ENCODE measurements at regions not wholly inside any gene's neighbourhood (a gene's known extent, or its start where the extent isn't known, plus 50 kb on each side); places are given as distances from the start of the nearest gene placed in this dataset.
"Not testable (repeated sequence)": the region's sequence is repeated elsewhere in the genome, so short reads cannot be mapped to it uniquely, and the experiment has no call there.

GRCh38 chr1:229922249-229922648, 144.8 kb upstream of the GALNT2 start:
- no peak for TF ChIP-seq ZBTB33 (IDR thresholded peaks at IDR 0.05)
- no peak for TF ChIP-seq EGR1 (IDR thresholded peaks at IDR 0.05; ENCODE audit: low read depth in 2 of 2)
- TF ChIP-seq FOXA2 (IDR thresholded peaks at IDR 0.05) = no peak
- no peak for TF ChIP-seq SP1 (IDR thresholded peaks at IDR 0.05)
- TF ChIP-seq YY1 (IDR thresholded peaks at IDR 0.05) = no peak
- no peak for TF ChIP-seq HNF4G (IDR thresholded peaks at IDR 0.05)
- no peak overlapping the region for H3K4me3 ChIP-seq (ENCODE audit: low read depth in 1 of 3, low read length in 3 of 3)
- no peaks in the 10 kb centered on the region for H3K9me3 ChIP-seq (ENCODE audit: control insufficient read depth in 4 of 4, low read length in 3 of 4)
- H3K27me3 ChIP-seq (ENCODE audit: control insufficient read depth in 4 of 4, insufficient read depth in 4 of 4, low read length in 3 of 4) = no peaks in the 10 kb centered on the region
- no peak overlapping the region for H3K9ac ChIP-seq (ENCODE audit: low read depth in 1 of 2, low read length in 2 of 2)
- H3K27ac ChIP-seq (ENCODE audit: low read depth in 1 of 2, low read length in 2 of 2) = no peak overlapping the region
- WGBS = 93% methylated on average over 7 of the region's 7 CpGs
- no peak for DNase-seq (ENCODE audit: low spot score)
- H3K36me3 ChIP-seq (ENCODE audit: control insufficient read depth in 4 of 4, insufficient read depth in 3 of 4, low read depth in 1 of 4, low read length in 3 of 4) = no peaks in the 10 kb centered on the region
- H3K4me1 ChIP-seq (ENCODE audit: control insufficient read depth in 4 of 4, insufficient read depth in 4 of 4, low read length in 3 of 4) = no peaks in the 10 kb centered on the region

- Histone ChIP-seq H3K36me3 (ENCODE audit: control insufficient read depth in 4 of 4, insufficient read depth in 3 of 4, low read depth in 1 of 4, low read length in 3 of 4) (no peaks in the 10 kb centered on the region), H3K27me3 (ENCODE audit: control insufficient read depth in 4 of 4, insufficient read depth in 4 of 4, low read length in 3 of 4) (no peaks in the 10 kb centered on the region), H3K4me3 (ENCODE audit: low read depth in 1 of 3, low read length in 3 of 3) (no peak overlapping the region), H3K9ac (ENCODE audit: low read depth in 1 of 2, low read length in 2 of 2) (no peak overlapping the region), H3K9me3 (ENCODE audit: control insufficient read depth in 4 of 4, low read length in 3 of 4) (no peaks in the 10 kb centered on the region), H3K27ac (ENCODE audit: low read depth in 1 of 2, low read length in 2 of 2) (no peak overlapping the region), H3K4me1 (ENCODE audit: control insufficient read depth in 4 of 4, insufficient read depth in 4 of 4, low read length in 3 of 4) (no peaks in the 10 kb centered on the region)
- TF ChIP-seq RXRA (IDR thresholded peaks at IDR 0.05) = no peak
- no peak for TF ChIP-seq HNF4G (IDR thresholded peaks at IDR 0.05)
- no peak for TF ChIP-seq TAF1 (conservative IDR thresholded peaks at IDR 0.05)
- DNase-seq (ENCODE audit: low spot score) = no peak
- WGBS = 84% methylated on average over 10 of the region's 10 CpGs
Measured at GRCh38 chr1:229924639-229925038, 142.4 kb upstream of the GALNT2 start.

- WGBS = 79% methylated on average over 7 of the region's 7 CpGs
Measured at GRCh38 chr1:229928767-229929166, 138.3 kb upstream of the GALNT2 start.

GRCh38 chr1:229931751-229932150, 135.3 kb upstream of the GALNT2 start:
- WGBS = 95% methylated on average over 21 of the region's 21 CpGs
- H3K4me3 ChIP-seq (ENCODE audit: low read depth in 1 of 3, low read length in 3 of 3) = not testable (repeated sequence)

More at GRCh38 chr1:229928767-229929166, 138.3 kb upstream of the GALNT2 start:
- no peak overlapping the region for H3K27ac ChIP-seq (ENCODE audit: low read depth in 1 of 2, low read length in 2 of 2)
- H3K9me3 ChIP-seq (ENCODE audit: control insufficient read depth in 4 of 4, low read length in 3 of 4) = no peaks in the 10 kb centered on the region
- H3K4me1 ChIP-seq (ENCODE audit: control insufficient read depth in 4 of 4, insufficient read depth in 4 of 4, low read length in 3 of 4) = no peaks in the 10 kb centered on the region
- H3K4me3 ChIP-seq (ENCODE audit: low read depth in 1 of 3, low read length in 3 of 3) = no peak overlapping the region
- H3K27me3 ChIP-seq (ENCODE audit: control insufficient read depth in 4 of 4, insufficient read depth in 4 of 4, low read length in 3 of 4) = no peaks in the 10 kb centered on the region
- no peaks in the 10 kb centered on the region for H3K36me3 ChIP-seq (ENCODE audit: control insufficient read depth in 4 of 4, insufficient read depth in 3 of 4, low read depth in 1 of 4, low read length in 3 of 4)
- no peak overlapping the region for H3K9ac ChIP-seq (ENCODE audit: low read depth in 1 of 2, low read length in 2 of 2)
- no peak for DNase-seq (ENCODE audit: low spot score)
- no peak for TF ChIP-seq FOXA2 (IDR thresholded peaks at IDR 0.05)
- TF ChIP-seq RXRA (IDR thresholded peaks at IDR 0.05) = no peak
- TF ChIP-seq SP1 (IDR thresholded peaks at IDR 0.05) = no peak

GRCh38 chr1:229935157-229935556, 131.9 kb upstream of the GALNT2 start:
- H3K36me3 ChIP-seq (ENCODE audit: control insufficient read depth in 4 of 4, insufficient read depth in 3 of 4, low read depth in 1 of 4, low read length in 3 of 4); H3K4me3 ChIP-seq (ENCODE audit: low read depth in 1 of 3, low read length in 3 of 3); H3K9me3 ChIP-seq (ENCODE audit: control insufficient read depth in 4 of 4, low read length in 3 of 4); H3K27me3 ChIP-seq (ENCODE audit: control insufficient read depth in 4 of 4, insufficient read depth in 4 of 4, low read length in 3 of 4); H3K9ac ChIP-seq (ENCODE audit: low read depth in 1 of 2, low read length in 2 of 2); H3K27ac ChIP-seq (ENCODE audit: low read depth in 1 of 2, low read length in 2 of 2); DNase-seq (ENCODE audit: low spot score); H3K4me1 ChIP-seq (ENCODE audit: control insufficient read depth in 4 of 4, insufficient read depth in 4 of 4, low read length in 3 of 4): not testable (repeated sequence)
- WGBS = 71% methylated on average over 6 of the region's 6 CpGs

More at GRCh38 chr1:229931751-229932150, 135.3 kb upstream of the GALNT2 start:
- H3K27ac ChIP-seq (ENCODE audit: low read depth in 1 of 2, low read length in 2 of 2); H3K27me3 ChIP-seq (ENCODE audit: control insufficient read depth in 4 of 4, insufficient read depth in 4 of 4, low read length in 3 of 4); H3K36me3 ChIP-seq (ENCODE audit: control insufficient read depth in 4 of 4, insufficient read depth in 3 of 4, low read depth in 1 of 4, low read length in 3 of 4); H3K9ac ChIP-seq (ENCODE audit: low read depth in 1 of 2, low read length in 2 of 2); H3K9me3 ChIP-seq (ENCODE audit: control insufficient read depth in 4 of 4, low read length in 3 of 4); DNase-seq (ENCODE audit: low spot score); H3K4me1 ChIP-seq (ENCODE audit: control insufficient read depth in 4 of 4, insufficient read depth in 4 of 4, low read length in 3 of 4): not testable (repeated sequence)

All from liver (tissue), 7 donors.